ENCODE measurements at regions not wholly inside any gene's neighbourhood (a gene's known extent, or its start where the extent isn't known, plus 50 kb on each side); places are given as distances from the start of the nearest gene placed in this dataset.

DNA sequence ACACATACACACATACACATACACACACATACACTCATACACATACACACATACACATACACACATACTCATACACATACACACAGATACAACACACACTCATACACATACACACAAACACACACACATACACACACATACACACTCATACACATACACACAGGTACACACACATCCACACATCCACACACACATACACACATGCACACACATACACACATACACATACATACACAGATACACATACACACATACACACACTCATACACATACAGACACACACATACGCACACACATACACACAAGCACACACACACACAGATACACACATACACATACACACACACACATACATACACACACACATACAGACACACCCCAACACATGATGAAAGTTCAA is 729.1 kb upstream of the SOX11 start:
- no peak overlapping the region for H3K9ac ChIP-seq (ENCODE audit: insufficient read length)
- no peak for DNase-seq (ENCODE audit: low read depth, low spot score)

DNA sequence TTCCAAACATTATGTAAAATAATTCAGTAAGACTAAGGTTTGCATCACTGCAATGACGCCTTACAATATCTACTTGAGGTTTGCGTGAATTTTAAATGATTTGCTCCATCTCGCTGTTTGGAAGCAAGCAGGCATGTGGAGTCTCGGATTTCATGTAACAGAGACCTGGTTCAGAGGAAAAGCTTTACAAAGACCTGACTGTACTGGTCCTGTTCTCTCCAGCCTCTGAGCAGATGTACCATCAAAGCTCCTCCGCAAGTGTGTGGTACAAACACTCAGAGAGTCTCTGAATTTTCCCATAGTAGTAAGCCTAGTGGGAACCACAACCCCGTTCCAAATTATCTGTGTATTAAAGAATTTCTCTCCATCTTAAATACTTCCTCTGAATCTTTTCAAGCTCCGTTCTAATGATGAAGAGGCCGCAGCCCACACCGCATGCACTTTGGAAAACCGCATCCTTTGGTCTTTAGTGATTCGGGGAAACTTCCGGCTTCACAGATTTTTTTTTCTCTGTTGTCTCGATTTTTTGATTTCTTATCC is 728.1 kb upstream of the SOX11 start:
- TF ChIP-seq POLR2AphosphoS5 (IDR thresholded peaks at IDR 0.05; ENCODE audit: borderline replicate concordance, low read depth, low read length), result no peak
- TF ChIP-seq FOXP2 (optimal IDR thresholded peaks at IDR 0.05; ENCODE audit: control extremely low read depth, extremely low read length, insufficient read depth), result no peak
- TF ChIP-seq EZH2 (IDR thresholded peaks at IDR 0.05), result no peak
- Histone ChIP-seq H3K9ac (ENCODE audit: insufficient read length) (no peak overlapping the region), H3K4me3 (no peak overlapping the region), H3K27ac (no peak overlapping the region), H3K36me3 (ENCODE audit: insufficient read depth, low read length) (no peaks in the 10 kb centered on the region), H3K9me3 (ENCODE audit: low read depth, low read length) (no peaks in the 10 kb centered on the region)
- no peak for DNase-seq (ENCODE audit: low read depth, low spot score)

More for the DNA sequence above, 729.1 kb upstream of the SOX11 start:
- TF ChIP-seq EZH2 (IDR thresholded peaks at IDR 0.05), result no peak
- TF ChIP-seq FOXP2 (optimal IDR thresholded peaks at IDR 0.05; ENCODE audit: control extremely low read depth, extremely low read length, insufficient read depth), result no peak
- TF ChIP-seq POLR2AphosphoS5 (IDR thresholded peaks at IDR 0.05; ENCODE audit: borderline replicate concordance, low read depth, low read length), result no peak
- no peaks in the 10 kb centered on the region for H3K36me3 ChIP-seq (ENCODE audit: insufficient read depth, low read length)
- H3K4me3 ChIP-seq, result no peak overlapping the region
- no peak overlapping the region for H3K27ac ChIP-seq
- H3K9me3 ChIP-seq (ENCODE audit: low read depth, low read length), result no peaks in the 10 kb centered on the region

DNA sequence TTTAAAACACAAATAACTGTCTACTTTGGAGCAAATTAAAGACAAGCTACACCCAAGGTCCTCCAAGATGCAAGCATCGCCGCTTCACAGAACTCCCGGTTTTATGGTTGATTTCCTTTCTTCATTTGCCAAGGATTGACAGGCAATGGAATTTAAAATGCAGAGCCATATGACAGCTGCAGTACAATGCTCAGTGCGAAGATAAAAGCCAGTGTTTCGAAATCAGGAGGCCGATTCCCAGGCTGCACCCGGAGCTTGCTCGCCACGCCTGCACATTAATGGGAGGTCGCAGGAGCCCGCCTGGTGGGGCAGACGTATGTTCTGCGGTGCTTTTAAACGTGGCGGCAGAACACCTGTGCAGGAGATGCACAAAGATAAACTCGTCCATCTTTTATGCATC is 727.6 kb upstream of the SOX11 start:
- H3K36me3 ChIP-seq (ENCODE audit: insufficient read depth, low read length), result no peaks in the 10 kb centered on the region
- no peak overlapping the region for H3K9ac ChIP-seq (ENCODE audit: insufficient read length)
- H3K27ac ChIP-seq, result no peak overlapping the region
- TF ChIP-seq FOXP2 (optimal IDR thresholded peaks at IDR 0.05; ENCODE audit: control extremely low read depth, extremely low read length, insufficient read depth), result no peak
- no peak for TF ChIP-seq EZH2 (IDR thresholded peaks at IDR 0.05)
- no peak for TF ChIP-seq POLR2AphosphoS5 (IDR thresholded peaks at IDR 0.05; ENCODE audit: borderline replicate concordance, low read depth, low read length)
- DNase-seq (ENCODE audit: low read depth, low spot score), result no peak
- H3K4me3 ChIP-seq, result no peak overlapping the region
- H3K9me3 ChIP-seq (ENCODE audit: low read depth, low read length), result no peaks in the 10 kb centered on the region

DNA sequence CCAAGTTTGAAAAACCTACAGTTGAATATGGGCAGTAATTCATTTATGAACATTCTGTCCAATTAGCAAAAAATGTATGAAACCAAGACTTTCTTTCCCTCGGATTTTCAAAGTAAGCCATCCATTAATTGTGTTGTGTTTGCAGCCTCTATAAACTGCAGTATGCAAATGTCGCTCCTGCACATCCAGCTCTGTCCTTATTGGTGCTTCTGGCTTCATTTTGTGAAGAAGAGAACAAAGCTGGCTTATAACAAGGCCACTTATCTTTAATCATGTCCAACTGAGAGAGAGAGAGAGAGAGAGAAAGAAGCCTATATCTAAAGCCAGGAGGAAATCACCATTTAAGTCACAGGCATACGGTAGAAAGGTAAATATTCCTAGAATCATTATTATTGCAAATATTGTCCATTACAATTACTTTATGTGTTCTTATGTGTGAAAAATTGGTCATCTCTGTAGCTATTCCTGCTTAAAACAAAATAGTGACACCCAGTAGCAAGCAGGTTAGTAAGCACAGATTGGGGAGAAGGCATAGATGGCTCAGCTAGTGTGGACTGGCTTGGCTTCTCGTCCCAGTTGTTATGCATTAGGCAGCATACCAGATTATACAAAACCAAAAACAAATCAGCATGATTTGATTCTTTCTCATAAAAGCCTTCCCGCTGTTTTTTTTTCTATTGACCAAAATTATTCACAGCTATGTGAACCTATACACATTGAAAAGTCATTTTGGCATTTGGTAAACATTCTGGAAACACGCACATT is 726.4 kb upstream of the SOX11 start:
- H3K36me3 ChIP-seq (ENCODE audit: insufficient read depth, low read length), result no peaks in the 10 kb centered on the region
- no peak for DNase-seq (ENCODE audit: low read depth, low spot score)
- H3K9me3 ChIP-seq (ENCODE audit: low read depth, low read length), result no peaks in the 10 kb centered on the region
- no peak overlapping the region for H3K9ac ChIP-seq (ENCODE audit: insufficient read length)
- no peak for TF ChIP-seq EZH2 (IDR thresholded peaks at IDR 0.05)
- TF ChIP-seq FOXP2 (optimal IDR thresholded peaks at IDR 0.05; ENCODE audit: control extremely low read depth, extremely low read length, insufficient read depth), result no peak
- no peak for TF ChIP-seq POLR2AphosphoS5 (IDR thresholded peaks at IDR 0.05; ENCODE audit: borderline replicate concordance, low read depth, low read length)
- H3K4me3 ChIP-seq, result no peak overlapping the region
- no peak overlapping the region for H3K27ac ChIP-seq

DNA sequence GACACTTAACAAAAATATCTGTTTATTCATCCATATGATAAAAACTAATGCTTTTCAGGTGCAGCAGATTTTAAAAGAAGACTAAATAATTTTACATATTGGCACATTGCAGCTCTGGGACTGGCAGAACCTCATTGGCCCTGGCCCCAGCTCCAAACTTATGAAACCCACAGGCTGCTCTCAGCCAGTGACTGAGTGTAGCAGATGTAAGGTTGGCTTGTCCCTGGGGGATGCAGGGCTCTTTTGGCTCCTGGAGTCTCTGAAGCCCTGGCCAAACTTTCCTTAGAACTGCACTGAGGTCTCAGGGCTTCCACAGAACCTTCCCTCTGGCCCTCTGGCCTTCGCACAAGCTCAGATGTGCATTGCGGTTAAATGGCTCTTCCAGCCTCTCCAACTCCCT is 725.0 kb upstream of the SOX11 start:
- H3K9me3 ChIP-seq (ENCODE audit: low read depth, low read length), result no peaks in the 10 kb centered on the region
- H3K36me3 ChIP-seq (ENCODE audit: insufficient read depth, low read length), result no peaks in the 10 kb centered on the region
- no peak overlapping the region for H3K9ac ChIP-seq (ENCODE audit: insufficient read length)
- no peak for TF ChIP-seq EZH2 (IDR thresholded peaks at IDR 0.05)
- no peak for TF ChIP-seq POLR2AphosphoS5 (IDR thresholded peaks at IDR 0.05; ENCODE audit: borderline replicate concordance, low read depth, low read length)
- TF ChIP-seq FOXP2 (optimal IDR thresholded peaks at IDR 0.05; ENCODE audit: control extremely low read depth, extremely low read length, insufficient read depth), result no peak
- no peak for DNase-seq (ENCODE audit: low read depth, low spot score)
- no peak overlapping the region for H3K27ac ChIP-seq
- no peak overlapping the region for H3K4me3 ChIP-seq

DNA sequence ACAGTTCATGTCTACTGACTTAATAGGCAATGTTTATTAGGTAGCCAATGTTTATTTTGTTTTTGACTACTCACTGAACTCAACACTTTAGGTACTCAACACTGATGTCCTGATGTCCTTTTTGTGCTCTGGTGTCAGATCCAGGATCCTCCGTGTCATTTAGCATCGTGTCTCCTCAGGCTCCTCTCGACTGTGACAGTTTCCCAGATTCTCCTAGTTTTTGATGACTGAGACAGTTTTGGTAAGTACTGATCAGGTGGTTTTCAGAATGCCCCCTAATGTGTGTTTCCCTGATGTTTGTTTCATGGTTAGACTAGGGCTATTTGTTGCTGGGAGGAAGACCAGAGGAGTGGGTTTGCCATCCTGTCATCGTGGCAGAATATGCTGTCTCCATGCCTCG is 719.7 kb upstream of the SOX11 start:
- TF ChIP-seq EZH2 (IDR thresholded peaks at IDR 0.05) (no peak), FOXP2 (optimal IDR thresholded peaks at IDR 0.05; ENCODE audit: control extremely low read depth, extremely low read length, insufficient read depth) (no peak), POLR2AphosphoS5 (IDR thresholded peaks at IDR 0.05; ENCODE audit: borderline replicate concordance, low read depth, low read length) (no peak)
- H3K4me3 ChIP-seq, result no peak overlapping the region
- H3K9me3 ChIP-seq (ENCODE audit: low read depth, low read length), result no peaks in the 10 kb centered on the region
- H3K27ac ChIP-seq, result no peak overlapping the region
- no peaks in the 10 kb centered on the region for H3K36me3 ChIP-seq (ENCODE audit: insufficient read depth, low read length)
- H3K9ac ChIP-seq (ENCODE audit: insufficient read length), result no peak overlapping the region
- DNase-seq (ENCODE audit: low read depth, low spot score), result no peak

DNA sequence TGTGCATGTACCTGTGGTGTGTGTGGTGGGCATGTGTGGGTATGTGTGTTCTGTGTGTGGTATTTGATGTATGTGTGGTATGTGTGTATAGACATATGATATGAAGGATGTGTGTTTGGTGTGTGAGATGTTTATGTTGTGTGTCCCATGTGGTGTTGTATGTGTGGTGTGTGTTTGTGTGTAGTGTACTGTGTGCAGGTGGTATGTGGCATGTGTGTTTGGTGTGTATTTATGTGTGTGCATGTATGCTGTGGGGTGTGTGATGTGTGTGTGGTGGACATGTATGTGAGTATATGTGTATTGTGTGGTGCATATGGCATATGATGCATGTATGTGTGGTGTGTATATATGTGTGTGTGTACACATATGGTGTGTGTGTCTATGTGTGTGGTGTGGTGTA is 718.8 kb upstream of the SOX11 start:
- Histone ChIP-seq H3K9ac (ENCODE audit: insufficient read length) (no peak overlapping the region), H3K36me3 (ENCODE audit: insufficient read depth, low read length) (no peaks in the 10 kb centered on the region), H3K9me3 (ENCODE audit: low read depth, low read length) (no peaks in the 10 kb centered on the region), H3K27ac (no peak overlapping the region), H3K4me3 (no peak overlapping the region)
- DNase-seq (ENCODE audit: low read depth, low spot score), result no peak
- TF ChIP-seq EZH2 (IDR thresholded peaks at IDR 0.05) (no peak), FOXP2 (optimal IDR thresholded peaks at IDR 0.05; ENCODE audit: control extremely low read depth, extremely low read length, insufficient read depth) (no peak), POLR2AphosphoS5 (IDR thresholded peaks at IDR 0.05; ENCODE audit: borderline replicate concordance, low read depth, low read length) (no peak)

DNA sequence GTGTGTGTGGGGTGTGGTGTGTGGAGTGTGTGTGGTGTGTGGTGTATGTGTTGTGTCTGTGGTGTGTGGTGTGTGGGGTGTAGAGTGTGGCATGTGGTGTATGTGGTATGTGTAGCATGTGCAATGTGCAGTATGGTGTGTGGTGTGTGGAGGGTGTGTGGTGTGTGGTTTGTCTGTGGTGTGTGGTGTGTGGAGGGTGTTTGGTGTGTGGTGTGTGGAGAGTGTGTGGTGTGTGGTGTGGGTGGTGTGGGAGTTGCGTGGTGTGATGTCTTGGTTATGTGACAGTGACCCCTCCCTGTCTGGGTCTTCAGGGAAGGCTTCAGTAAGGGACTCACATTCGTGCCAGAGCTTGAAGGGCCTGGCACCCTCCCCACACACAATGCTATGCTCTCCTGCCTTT is 718.2 kb upstream of the SOX11 start:
- Histone ChIP-seq H3K9ac (ENCODE audit: insufficient read length) (no peak overlapping the region), H3K4me3 (no peak overlapping the region), H3K36me3 (ENCODE audit: insufficient read depth, low read length) (no peaks in the 10 kb centered on the region), H3K27ac (no peak overlapping the region), H3K9me3 (ENCODE audit: low read depth, low read length) (no peaks in the 10 kb centered on the region)
- TF ChIP-seq EZH2 (IDR thresholded peaks at IDR 0.05), result no peak
- no peak for DNase-seq (ENCODE audit: low read depth, low spot score)

DNA sequence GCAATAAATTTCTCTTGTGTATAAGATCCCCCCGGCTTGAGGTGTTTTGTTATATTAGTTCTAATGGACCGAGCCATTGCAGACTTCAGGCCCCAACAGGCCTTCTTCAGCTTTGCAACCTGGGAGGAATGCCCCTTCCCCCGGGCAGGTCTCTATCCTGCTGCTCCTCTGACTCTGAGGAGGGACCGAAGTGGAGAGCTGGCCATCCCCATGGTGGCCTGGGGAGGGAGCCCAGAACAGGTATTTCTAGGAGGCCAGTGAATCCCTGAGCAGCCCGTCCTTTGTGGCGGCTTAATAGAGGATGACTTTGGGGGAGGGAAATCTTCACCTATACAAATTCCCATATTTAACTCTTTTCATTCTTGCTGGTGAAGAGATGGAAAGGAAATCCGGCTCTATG is 715.8 kb upstream of the SOX11 start:
- TF ChIP-seq POLR2AphosphoS5 (IDR thresholded peaks at IDR 0.05; ENCODE audit: borderline replicate concordance, low read depth, low read length), result no peak
- TF ChIP-seq EZH2 (IDR thresholded peaks at IDR 0.05), result no peak
- TF ChIP-seq FOXP2 (optimal IDR thresholded peaks at IDR 0.05; ENCODE audit: control extremely low read depth, extremely low read length, insufficient read depth), result no peak
- DNase-seq (ENCODE audit: low read depth, low spot score), result no peak
- H3K9ac ChIP-seq (ENCODE audit: insufficient read length), result no peak overlapping the region
- H3K4me3 ChIP-seq, result no peak overlapping the region
- H3K36me3 ChIP-seq (ENCODE audit: insufficient read depth, low read length), result no peaks in the 10 kb centered on the region
- H3K27ac ChIP-seq, result no peak overlapping the region
- no peaks in the 10 kb centered on the region for H3K9me3 ChIP-seq (ENCODE audit: low read depth, low read length)
